KOPT-K1 (cell line): ENCODE measurements at regions not wholly inside any gene's neighbourhood (a gene's known extent, or its start where the extent isn't known, plus 50 kb on each side); places are given as distances from the start of the nearest gene placed in this dataset.
"Not testable (repeated sequence)": the region's sequence is repeated elsewhere in the genome, so short reads cannot be mapped to it uniquely, and the experiment has no call there.

Source experiments
- H3K27ac ChIP-seq: fragments of 200-600 bp; sonication (generic); 2 replicates; pipeline ENCODE4 v1.5.1; 2016; ENCODE audit warnings: antibody characterized with exemption, mild to moderate bottlenecking, low read depth, low read length; ENCODE audit not compliant: poor library complexity, severe bottlenecking
- H3K36me3 ChIP-seq: fragments of 200-600 bp; sonication (generic); 2 replicates; pipeline ENCODE4 v1.5.1; 2017; ENCODE audit warnings: antibody characterized with exemption, mild to moderate bottlenecking, low read length, moderate library complexity; ENCODE audit not compliant: insufficient read depth
- H3K9me3 ChIP-seq: fragments of 200-600 bp; sonication (generic); 2 replicates; pipeline ENCODE4 v1.5.1; 2017; ENCODE audit warnings: antibody characterized with exemption, low read length, mild to moderate bottlenecking; ENCODE audit not compliant: insufficient read depth, poor library complexity, severe bottlenecking

DNA sequence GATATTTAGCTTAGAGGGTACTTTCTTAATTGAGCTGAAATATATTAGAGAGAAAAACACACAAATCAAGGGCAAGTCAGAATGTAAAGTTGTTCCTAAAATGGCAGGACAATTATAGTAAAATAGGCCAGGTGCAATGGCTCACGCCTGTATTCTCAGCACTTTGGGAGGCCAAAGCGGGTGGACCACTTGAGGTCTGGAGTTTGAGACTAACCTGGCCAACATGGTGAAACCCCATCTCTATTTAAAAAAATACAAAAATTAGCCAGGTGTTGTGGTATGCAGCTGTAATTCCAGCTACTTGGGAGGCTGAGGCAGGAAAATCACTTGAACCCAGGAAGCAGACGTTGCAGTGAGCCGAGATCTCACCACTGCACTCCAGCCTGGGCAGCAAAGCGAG is 142.9 kb downstream of the GOLGA6L6 start:
- not testable (repeated sequence) for H3K27ac ChIP-seq, H3K36me3 ChIP-seq, H3K9me3 ChIP-seq

- not testable (repeated sequence) for H3K36me3 ChIP-seq, H3K9me3 ChIP-seq, H3K27ac ChIP-seq
These were observed 153.4 kb downstream of the GOLGA6L6 start for GRCh38 chr15:20388161-20388560.

DNA sequence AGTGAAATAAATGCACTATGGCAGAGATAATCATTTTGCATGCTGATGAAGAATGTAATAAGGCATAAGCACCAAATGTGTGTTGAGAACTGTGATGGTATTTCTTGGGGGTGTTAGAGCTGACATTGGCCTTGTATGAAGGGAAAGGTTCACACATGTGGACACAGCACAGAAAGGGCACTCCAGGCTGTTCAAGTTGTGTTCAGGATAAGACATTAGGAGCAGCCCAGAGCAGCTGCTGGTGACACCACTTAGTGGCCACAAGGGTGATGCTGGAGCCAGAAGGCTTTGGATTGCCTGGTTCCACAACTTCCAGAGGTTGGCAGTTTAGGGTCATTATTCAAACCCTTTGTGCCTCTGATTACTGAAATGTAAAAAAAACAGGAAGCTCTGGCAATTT is 155.4 kb downstream of the GOLGA6L6 start:
- no peak overlapping the region for H3K27ac ChIP-seq
- peaks cover 9% of the 10 kb centered on the region for H3K9me3 ChIP-seq
- no peaks in the 10 kb centered on the region for H3K36me3 ChIP-seq

- not testable (repeated sequence) for H3K27ac ChIP-seq, H3K36me3 ChIP-seq, H3K9me3 ChIP-seq
These were observed 161.4 kb downstream of the GOLGA6L6 start for GRCh38 chr15:20380199-20380598.

GRCh38 chr15:20376872-20377271 is 164.7 kb downstream of the GOLGA6L6 start:
- H3K9me3 ChIP-seq, result no peaks in the 10 kb centered on the region
- no peaks in the 10 kb centered on the region for H3K36me3 ChIP-seq
- H3K27ac ChIP-seq, result no peak overlapping the region

DNA sequence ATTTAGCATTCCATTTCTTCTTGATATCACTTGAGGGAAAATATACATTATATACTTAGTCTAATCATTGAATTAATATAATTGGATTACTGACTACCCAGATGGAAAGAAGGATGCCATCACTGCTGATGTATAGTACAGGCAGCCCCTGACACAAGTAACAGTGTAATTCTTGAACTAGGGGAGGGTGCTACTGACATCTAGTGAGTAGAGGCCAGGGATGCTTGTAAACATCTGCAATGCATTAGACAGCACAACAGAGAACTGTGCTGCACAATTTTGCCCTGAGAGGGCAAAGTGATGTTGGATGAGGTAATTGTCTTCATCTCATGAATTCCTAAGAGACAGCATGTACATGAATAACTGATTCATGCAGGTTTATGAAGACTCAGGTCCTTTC is 169.2 kb downstream of the GOLGA6L6 start:
- H3K9me3 ChIP-seq, H3K36me3 ChIP-seq: not testable (repeated sequence)

DNA sequence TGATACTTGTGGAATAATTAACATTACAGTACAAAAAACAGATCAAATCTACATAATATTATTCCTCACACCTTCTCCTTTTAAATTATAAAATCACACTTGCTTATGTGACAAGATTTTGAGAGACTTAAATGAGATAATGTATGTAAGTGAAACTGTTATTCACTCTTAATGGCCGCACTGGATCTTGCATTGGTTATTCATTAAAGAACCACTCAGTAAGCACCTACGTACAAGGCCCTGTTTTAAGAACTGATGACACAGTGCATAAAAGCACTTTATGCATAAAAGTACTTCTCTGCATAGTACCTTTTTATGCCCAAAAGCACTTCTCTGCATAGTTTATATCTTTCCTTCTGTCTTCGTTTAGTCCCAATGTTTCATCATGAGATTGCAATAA is 172.1 kb downstream of the GOLGA6L6 start:
- Histone ChIP-seq H3K27ac (no peak overlapping the region), H3K9me3 (no peaks in the 10 kb centered on the region), H3K36me3 (no peaks in the 10 kb centered on the region)

More for the DNA sequence above, 169.2 kb downstream of the GOLGA6L6 start:
- not testable (repeated sequence) for H3K27ac ChIP-seq

GRCh38 chr15:20368974-20369373 is 172.6 kb downstream of the GOLGA6L6 start:
- Histone ChIP-seq H3K27ac (no peak overlapping the region), H3K9me3 (no peaks in the 10 kb centered on the region), H3K36me3 (no peaks in the 10 kb centered on the region)

DNA sequence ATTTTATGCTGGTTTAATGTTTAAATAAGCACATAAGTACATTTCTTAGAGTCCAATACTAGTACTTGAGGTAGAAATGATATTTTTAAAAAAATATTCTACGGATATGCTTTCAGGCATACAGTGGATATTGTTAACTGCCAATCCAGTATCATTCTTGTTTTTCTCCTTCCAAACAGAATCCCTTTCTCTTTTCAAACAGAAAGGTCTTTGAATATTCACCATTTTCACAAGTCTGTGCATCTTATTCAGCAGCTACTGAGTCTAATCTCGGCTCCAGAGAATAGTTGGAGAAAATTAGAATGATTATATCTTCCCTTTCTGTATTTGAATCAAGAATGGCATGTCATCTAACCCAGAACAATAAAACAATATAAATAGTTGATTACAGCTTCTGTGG is 174.5 kb downstream of the GOLGA6L6 start:
- H3K27ac ChIP-seq, result no peak overlapping the region
- H3K36me3 ChIP-seq, result no peaks in the 10 kb centered on the region
- H3K9me3 ChIP-seq, result no peaks in the 10 kb centered on the region

GRCh38 chr15:20363591-20363990 is 178.0 kb downstream of the GOLGA6L6 start:
- H3K9me3 ChIP-seq, H3K36me3 ChIP-seq, H3K27ac ChIP-seq: not testable (repeated sequence)

DNA sequence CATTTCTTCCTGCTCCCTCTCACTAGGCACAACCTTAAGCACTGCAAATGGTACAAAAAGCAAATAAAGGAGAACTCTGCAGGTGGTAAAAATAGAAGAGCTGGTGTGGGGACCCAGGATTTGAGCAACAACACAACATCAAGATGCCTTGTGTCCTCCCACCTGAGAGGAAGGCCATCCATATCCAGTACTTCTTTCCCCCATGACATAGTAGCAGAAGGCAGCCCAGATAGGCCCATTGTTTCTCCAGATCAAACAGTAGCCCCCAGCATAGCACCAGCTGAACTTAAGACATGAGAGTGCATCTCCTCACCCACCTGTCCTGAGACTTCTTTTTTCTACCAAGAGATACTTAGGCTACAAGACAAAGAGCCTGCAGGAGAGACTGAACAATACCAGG is 180.5 kb downstream of the GOLGA6L6 start:
- Histone ChIP-seq H3K9me3 (no peaks in the 10 kb centered on the region), H3K36me3 (no peaks in the 10 kb centered on the region), H3K27ac (no peak overlapping the region)

- Histone ChIP-seq H3K27ac (no peak overlapping the region), H3K36me3 (no peaks in the 10 kb centered on the region), H3K9me3 (no peaks in the 10 kb centered on the region)
These were observed 182.7 kb downstream of the GOLGA6L6 start for GRCh38 chr15:20358779-20359414.

DNA sequence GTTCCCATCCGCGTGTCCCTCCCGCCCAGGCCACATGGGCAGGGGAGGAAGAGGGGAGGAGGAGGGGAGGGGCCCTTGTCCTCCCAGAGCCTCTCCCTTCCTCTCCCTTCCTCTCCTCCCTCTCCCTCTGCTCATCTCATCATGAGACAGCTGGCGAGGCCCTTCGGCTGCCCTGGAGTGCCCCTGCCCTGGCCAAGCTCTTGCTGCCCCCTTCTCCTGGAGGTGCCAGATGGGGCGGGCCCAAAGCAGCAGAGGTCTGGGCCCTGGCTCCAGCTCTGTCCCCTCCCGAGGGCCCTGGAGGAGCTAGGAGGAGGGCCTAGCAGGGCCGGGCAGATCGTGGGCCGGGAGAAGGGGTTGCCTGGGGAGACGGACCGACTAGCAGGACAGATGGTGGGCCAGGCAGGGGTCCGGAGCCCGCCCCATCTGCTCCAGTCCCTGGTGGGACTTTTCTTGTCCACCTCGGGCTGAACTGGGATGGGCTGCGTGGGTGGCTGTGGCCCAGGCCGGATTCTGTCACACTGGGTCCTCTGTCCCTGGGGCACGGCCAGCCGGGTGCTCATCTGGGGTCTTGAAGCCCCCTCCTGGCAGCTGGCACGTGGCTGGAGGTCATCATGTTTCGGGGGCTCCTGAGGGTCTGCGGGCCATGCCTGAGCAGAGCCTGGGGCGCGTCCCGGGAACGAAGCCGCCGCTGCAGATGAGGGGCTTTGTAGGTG is 183.4 kb downstream of the GOLGA6L6 start:
- Histone ChIP-seq H3K36me3 (no peaks in the 10 kb centered on the region), H3K9me3 (no peaks in the 10 kb centered on the region), H3K27ac (no peak overlapping the region)

DNA sequence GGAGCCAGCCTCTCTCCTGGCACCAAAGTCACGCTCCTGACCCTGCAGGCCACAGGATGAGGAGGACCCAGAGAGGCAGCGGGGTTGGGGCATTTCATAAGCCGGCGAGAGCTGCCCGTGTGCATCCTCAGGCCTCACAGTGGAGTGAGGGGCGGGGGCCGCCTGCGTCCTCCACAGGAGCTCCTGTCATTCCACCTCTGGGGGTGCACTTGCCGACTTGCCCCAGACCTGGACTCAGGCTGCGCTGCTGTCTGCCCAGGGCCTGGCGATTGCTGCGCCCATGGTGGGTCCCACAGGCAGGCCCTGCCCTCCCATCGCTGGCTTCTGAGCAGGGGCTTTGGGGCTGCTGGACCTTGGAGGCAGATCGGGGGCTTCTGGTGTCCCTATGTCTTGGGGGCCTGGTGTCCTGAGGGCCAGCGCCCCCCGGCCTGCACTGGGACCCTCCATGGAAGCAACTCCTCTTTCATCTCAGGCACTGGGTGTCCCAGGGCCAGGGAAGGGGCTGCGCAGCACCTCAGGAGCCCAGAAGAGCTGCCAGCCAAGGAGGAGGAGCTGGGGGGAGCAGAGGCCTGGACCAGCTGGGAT is 184.0 kb downstream of the GOLGA6L6 start:
- Histone ChIP-seq H3K9me3 (no peaks in the 10 kb centered on the region), H3K36me3 (no peaks in the 10 kb centered on the region), H3K27ac (no peak overlapping the region)

DNA sequence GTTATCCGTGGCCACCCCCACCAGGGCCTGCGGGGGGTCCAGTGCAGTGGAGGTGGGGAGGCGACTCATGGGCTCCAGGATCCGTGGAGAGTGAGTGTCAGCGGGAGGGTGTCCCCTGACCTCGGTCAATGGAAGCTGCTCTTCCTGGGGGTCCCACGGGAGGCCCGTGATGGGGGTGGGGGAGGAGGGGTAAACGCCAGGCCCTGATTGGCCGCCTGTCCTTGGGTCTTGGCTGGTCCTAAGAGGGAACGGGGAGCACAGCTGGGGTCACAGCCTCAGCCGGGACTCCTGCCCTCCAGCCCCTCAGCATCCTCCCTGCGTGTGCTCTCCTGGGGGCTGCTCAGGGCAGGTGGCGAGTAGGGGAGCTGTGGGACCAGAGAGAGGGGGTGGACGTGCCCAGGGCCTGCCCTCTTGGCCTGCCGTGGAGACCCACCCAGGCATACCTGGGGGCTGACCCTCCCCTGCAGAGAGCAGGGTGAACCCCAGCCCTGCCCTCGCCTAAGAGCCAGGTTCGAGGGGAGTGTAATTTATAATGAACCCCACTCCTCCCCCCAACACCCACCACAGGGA is 184.6 kb downstream of the GOLGA6L6 start:
- H3K27ac ChIP-seq, result no peak overlapping the region
- H3K9me3 ChIP-seq, result no peaks in the 10 kb centered on the region
- H3K36me3 ChIP-seq, result no peaks in the 10 kb centered on the region
